ENCODE measurements at regions not wholly inside any gene's neighbourhood (a gene's known extent, or its start where the extent isn't known, plus 50 kb on each side); places are given as distances from the start of the nearest gene placed in this dataset.

DNA sequence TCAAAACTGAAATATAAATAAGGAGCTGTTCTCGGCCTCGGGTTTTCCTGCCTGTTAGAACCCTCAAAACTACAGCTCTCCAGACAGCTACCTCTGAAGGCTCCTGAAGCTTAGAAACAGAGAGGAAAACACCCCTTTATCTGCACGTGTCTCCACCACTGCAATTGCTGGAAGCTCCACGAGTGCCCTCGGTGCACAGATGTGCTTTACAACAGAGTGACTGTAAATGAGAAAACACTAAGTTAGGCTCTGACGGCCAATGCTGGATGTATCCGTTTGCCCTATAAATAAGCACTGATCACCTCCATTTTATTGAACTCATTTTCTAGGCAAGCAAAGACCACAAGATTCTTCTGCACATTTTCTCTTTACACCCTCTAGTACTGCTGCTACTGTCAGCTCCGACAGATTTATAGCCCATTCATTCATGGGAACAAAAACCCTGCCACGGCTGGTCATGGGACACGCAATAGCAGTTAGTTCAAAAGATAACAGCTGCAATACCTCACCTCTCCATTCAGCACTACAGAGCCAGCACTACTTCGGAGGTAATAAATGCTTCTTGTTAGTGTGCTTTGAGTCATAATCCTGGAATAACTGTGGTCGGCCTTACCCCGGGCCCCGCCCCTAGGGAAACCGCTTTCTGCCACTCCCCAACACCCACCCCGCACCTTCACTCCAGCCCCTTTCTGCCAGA is 241.1 kb upstream of the ZNF507 start:
- no peak for DNase-seq (ENCODE audit: low read depth in 3 of 3)

DNA sequence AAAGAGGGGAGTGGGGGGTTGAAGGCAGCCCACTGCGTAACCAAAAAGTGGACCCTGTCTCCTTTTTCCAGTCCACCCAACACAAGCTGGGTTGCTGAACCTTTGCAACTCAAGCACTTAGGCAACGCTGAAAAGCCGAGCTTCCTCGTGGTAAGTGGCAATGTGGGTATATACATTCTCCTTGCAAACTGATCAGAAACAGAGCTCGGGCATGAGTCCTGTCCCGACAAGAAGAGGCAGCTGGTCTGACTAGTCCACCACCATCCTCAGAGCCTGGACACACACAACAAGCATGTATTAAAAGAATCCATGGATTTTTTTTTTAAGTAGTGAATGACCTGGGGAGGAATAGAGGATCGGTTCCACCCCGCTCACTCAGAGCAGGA is 240.6 kb upstream of the ZNF507 start:
- no peak for DNase-seq (ENCODE audit: low read depth in 3 of 3)

DNA sequence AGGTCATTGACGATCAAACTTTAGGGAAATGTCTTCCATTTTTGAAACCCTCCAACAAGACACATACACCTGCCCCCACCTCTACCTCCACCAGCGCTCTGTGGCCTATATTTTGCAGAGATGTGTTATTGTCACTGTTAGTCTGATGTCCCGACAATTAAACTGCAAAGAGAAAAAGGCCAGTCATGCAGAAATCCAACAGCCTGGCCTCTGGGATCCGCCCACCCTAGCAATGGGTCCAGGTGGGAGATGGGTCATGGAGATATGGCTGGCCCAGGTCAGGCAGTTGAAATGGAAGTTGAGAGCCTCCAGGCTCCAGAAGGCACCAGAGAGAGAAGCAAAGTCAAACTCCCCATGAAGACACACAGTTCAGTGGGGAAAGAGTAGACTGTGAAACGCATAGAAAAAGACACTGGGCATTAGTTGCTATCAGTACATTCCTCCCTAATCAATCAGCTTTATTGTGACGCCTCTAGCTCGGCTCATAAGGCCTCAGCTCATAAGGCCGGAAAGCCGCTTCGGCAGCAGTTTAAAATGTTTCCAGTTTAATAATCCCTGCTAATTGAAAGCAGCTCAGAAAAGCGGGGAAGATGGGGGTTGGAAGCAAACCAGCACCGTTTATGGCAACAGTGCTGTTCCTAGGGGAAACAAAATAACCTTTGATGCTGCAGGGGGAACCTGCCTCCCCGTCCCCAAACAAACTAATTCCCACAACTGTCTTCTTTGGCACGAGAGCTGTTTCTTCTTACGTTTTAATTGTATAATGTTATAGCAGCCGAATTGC is 239.7 kb upstream of the ZNF507 start:
- no peak for DNase-seq (ENCODE audit: low read depth in 3 of 3)

DNA sequence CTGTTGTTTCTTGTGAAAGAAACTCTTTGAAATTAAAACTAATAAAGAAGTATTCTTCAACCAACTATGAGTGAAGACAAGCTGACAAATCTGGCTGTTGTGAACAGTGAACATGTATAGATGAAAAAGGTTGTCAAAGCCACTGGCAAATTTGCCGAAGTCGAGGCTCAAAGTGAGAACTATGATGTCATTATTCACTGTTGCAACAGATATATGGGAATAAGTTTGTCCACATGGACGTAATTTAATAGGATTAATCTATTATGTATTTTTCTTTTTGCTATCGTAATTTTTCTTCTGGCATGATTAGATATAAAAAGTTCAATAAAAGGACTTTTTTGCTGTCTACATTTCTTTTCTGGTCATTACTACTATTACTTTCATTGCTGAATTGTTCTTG is 223.2 kb upstream of the ZNF507 start:
- no peak for DNase-seq (ENCODE audit: low read depth in 3 of 3)

DNA sequence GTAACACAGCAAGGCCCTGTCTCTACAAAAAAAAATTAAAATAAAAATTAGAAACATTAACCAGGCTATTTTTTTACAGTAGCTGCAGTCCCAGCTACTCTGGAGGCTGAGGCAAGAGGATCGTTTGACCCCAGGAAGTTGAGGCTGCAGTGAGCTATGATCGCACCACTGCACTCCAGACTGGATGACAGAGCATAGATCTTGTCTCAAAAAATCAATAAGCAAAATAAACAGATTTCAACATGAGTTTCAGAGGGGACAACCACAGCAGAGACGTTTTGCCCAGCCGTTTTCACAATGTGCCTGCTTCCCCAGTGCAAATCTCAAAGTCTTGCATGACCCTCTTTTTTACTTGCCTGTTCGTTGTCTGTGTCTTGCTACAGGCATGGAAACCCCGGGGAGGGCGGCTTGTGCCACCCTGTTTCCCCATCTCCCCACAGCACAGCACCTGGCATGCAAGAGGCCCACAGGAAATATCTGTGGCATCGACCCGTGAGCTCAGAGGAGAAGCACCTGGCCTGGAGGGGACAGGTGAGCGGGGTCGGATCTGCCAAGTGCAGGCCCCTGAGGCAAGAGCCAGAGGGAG is 222.0 kb upstream of the ZNF507 start:
- DNase-seq (ENCODE audit: low read depth in 3 of 3) = no peak

DNA sequence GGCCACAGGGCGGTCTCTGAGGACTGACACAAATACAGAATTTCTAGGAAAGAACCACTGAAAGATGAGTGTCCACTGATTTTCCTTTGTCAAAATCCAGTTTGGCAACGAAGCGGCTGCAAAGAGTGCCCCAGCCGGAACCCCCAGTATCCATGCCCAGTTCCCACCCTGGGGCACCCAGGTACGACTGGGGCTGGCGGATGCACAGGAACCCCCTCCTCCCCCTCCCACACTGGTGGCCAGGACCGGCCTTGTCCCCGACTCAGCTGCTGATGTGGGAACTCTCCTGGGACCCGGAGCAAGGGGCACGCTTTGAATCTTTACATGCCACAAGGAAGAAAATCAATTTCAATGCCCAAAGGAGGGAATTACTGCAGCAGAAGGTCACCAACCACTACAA is 220.8 kb upstream of the ZNF507 start:
- DNase-seq (ENCODE audit: low read depth in 3 of 3) = no peak

DNA sequence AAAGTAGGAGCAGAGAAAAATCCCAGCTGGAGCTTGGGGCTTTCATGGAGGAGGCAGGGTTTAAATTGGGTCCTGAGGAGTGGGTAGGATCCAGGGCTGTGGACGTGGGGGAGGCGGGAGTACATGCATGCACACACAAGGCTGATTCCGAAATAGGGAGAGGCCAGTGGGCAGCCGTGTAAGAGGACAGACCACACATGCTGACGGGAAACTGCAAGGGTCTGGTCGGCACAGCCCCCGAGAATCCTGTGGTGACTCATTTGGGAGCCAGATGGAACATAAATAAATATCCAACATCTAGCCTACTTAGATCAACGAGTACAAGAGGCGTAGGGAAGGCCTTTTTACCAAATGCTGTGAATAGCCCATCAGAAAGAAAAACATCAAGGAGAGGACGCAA is 216.3 kb upstream of the ZNF507 start:
- DNase-seq (ENCODE audit: low read depth in 3 of 3) = no peak

DNA sequence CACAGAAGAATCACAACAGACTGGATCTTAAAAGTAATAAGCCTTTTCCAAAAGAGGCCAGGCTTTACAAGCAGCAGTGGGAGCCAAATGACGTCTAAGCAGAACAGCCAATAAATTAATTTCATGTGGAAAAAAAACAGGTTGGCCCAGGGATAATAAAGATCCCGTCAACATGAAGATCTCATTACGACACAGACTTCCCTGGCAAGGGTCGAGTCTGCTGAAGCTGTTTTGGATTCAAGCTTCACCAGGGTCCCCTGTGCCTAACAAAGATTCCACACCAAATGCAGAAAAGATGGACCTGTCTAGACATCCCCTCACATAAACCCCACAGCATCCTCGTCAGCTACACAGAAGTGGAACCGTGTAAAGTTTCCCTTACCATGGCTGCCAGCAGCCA is 215.1 kb upstream of the ZNF507 start:
- no peak for DNase-seq (ENCODE audit: low read depth in 3 of 3)

DNA sequence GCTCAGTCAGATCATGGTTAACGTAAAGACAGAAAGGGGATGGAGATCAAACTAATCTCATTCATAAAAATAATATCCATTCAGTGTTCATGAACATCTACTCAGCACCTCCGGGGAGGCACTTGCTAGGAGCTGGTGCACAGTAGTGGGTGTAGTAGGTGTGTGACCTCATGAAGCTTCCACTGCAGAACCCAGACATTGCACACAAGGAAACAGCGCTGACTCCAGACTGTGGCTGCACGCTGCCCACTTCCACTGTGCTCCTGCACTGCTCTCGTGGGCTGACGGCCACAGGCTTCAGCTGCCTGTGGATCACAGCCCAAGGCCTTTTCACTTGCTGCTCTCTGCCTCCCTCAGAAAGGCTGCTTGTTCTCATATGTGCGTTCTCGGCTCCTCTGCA is 214.4 kb upstream of the ZNF507 start:
- no peak for DNase-seq (ENCODE audit: low read depth in 3 of 3)

DNA sequence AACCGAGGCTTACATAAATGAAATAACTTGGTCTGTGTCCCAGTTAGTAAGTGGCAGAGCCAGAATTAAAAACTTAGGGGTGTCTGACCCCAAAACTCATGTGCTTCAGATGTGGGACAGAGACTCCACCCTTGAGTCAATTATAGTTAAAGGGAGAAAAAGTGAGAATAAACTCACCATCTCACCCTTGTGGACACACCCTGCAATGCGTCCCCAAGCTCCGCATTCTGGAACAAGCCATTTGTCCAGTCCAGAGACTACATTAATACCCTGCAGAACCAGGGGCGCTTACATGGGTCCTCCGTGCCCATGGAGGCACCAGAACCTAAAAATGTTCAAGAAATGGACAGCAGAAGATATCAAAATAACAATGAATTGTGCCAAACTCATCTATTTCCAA is 207.0 kb upstream of the ZNF507 start:
- DNase-seq (ENCODE audit: low read depth in 3 of 3) = no peak

DNA sequence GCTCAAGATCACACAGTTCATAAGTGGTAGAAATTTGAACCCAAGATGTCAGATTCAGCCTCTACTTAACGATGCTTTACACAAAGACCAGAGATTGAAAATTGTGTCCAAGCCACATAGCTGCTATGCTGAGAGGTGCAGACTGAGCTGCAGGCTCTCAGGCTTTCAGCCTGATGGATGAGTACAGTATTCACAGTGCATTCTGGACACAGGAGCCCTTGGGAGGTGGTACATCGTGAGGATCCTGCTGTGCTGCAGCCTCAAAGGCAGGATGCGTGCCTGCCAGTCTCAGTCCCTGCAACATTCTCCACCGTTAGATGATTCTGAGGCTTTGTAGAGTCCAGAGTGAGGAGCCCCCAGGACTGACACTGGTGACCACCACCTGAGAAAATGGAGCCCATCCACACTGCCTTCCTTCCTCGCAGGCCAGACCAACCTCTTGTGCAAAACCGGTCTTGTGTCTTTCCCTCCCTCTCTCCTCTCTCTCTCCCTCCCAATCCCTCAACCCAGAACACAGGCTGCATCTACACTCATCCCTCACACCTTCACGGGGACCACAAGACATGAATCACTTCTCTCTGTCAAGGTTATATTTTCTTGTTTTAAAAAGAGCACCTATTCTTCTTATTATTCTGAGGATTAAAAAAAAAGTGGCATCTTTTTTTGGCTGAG is 203.4 kb upstream of the ZNF507 start:
- DNase-seq (ENCODE audit: low read depth in 3 of 3) = no peak

DNA sequence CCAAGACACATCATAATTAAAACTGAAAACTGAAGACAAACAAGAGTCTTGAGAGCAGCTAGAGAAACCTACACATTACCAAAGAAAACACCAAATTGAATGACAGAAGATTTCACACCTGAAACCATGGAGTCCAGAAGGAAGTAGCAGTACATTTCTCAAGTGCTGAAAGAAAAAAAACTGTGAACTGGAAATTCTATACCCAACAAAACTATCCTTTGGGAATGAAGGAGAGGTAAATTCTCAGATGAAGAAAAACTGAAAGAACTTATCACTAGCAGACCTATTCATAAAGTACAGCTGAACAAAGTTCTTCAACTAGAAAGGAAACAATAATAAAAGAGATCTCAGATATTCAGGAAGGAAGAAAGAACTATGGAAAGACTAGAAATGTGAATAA is 198.7 kb upstream of the ZNF507 start:
- no peak for DNase-seq (ENCODE audit: low read depth in 3 of 3)

DNA sequence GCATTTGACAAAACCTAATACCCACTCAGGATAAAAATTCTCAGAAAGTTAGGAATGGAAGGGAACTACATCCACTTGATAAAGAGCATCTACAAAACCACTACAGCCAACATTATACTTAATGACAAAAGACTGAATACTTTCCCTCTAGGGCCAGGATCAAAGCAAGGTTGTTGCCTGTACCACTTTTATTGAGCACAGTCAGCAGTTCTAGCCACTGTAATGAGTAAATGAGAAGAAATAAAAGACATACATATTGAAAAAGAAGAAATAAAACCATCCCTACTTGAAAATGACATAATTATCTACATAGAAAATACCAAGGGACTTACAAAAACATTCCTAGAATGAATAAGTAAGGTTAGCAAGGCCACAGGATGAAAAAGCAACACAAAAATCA is 194.8 kb upstream of the ZNF507 start:
- no peak for DNase-seq (ENCODE audit: low read depth in 3 of 3)

DNA sequence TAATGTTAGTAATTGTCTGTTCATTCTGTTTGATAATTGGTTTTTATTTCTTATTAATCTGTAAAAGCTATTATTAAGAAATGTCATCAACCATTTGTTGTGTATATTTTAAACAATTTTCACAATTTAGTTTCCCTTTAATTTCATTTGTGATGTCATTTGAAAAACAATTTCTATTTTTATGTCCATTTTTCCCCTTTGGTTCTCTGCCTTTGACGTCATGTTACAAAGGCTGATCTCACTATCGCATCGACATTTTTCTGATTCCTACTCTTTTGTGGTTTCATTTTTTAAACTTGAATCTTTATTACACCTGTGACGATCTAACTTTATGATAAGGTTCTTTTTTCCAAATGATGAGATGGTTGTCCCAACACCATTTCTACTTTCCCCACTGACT is 191.0 kb upstream of the ZNF507 start:
- DNase-seq (ENCODE audit: low read depth in 3 of 3) = no peak

DNA sequence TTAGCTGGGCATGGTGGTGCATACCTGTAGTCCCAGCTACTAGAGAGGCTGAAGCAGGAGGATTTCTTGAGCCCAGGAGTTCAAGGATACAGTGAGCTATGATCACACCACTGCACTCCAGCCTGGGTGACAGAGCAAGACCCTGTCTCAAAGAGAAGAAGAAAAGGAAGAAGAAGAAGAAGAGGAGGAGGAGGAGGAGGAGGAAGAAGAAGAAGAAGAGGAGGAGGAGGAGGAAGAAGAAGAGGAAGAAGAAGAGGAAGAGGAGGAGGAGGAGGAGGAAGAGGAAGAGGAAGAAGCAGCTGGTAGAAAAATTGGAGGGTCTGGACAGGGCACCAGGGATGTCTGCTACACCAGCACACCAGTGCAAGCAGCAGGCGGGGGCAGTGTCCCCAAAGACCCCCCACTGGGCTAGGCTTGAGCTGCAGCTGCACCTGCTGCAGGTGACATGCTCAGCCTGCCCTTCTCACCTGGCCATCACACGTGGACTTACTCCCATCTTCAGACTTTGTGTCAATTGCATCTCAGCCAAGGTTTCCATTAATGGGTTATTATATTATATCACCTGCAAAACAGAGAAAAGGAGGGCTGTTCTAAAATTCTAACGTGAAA is 180.9 kb upstream of the ZNF507 start:
- DNase-seq (ENCODE audit: low read depth in 3 of 3) = no peak

DNA sequence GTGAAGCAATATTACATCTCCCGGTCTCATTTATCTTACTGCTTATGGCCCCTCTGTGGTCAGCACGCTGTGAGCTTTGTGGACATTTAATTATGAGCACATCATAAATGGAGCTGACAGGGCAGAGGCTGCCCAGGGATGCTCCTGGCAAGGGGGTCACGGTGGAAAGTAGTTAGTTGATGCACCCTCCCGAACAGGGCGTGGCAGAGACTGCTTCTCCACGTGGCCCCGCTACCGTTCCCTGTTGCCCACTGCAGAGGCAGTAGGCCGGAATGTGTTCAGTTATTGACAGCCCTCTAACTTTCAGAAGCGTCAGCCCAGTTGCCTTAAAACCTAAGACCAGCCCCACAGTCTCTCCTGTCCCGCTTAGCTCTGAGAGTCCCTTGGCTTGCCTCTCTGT is 180.3 kb upstream of the ZNF507 start:
- no peak for DNase-seq (ENCODE audit: low read depth in 3 of 3)

DNA sequence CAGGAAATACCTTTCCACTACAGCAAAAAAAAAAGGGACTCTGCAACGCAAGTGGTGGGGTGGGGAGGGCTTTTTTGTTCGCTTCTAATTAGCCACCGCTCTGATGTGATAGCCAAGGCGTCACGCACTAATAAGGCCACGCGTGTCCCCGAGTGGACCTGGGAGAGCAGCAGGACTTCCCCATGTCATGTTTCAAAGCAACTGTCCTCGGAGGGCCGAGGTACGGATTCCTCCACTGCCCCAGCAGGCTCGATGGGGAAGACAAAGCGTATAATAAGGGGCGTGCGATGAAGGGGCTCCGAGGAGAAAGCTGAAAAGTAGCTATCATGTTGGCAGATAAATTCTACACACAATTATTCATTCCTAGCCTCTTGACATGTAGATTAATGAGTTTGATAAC is 179.7 kb upstream of the ZNF507 start:
- DNase-seq (ENCODE audit: low read depth in 3 of 3) = no peak

DNA sequence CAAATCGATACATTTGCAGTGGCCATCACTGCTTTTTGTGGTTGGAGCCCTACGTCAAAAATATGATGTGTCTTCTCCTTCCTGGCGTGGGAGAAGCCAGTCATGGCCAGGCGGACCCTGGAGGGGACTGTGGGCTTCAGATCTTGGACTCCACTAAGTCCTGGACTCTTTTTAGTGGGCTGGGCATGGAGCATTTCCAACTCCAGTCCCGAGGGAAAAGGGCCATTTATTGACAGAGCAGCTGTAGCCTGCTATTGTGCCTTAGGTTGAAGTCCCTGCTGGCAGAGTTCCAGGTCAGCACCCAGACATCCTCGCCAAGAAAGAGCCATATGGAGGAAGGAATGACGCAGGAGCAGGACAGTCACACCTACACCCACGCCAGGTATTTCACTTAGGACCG is 179.2 kb upstream of the ZNF507 start:
- no peak for DNase-seq (ENCODE audit: low read depth in 3 of 3)

DNA sequence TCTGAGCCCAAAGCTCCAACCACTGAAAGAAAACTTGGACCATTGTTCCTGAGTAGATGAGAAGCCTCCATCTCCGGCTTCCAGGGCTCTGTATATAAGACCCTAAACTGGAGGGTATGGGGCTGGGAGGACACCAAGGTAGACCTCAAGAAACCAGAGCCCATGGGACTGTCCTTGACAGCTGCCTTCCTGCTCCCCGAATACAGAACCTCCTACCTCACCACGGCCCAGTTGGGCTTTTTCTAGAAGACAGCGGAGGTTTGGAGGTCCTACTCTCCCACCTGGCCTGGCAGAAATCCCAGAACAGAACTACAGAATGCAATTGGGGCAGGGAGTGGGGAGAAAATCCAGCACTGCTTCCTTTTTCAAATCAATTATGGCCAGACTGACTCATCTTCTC is 177.3 kb upstream of the ZNF507 start:
- no peak for DNase-seq (ENCODE audit: low read depth in 3 of 3)

DNA sequence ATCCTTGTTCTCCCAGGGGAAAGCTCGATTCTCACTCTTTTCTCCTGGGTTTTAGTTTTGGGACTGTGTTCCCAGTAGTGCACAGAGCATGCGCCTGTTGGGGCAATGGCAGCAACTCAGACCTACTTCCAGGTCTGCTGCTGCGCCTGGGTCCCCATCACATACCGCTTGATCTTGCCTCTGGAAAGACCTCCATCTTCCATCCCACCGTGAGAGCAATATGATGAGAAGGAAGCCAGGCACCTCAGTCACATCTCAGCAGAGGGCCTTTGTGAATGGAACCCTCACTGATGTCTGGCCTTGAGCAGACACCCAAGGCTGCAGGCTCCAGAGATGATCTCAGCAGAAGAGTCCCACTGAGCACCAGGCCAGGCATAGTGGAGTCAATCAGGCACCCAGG is 176.8 kb upstream of the ZNF507 start:
- DNase-seq (ENCODE audit: low read depth in 3 of 3) = no peak

DNA sequence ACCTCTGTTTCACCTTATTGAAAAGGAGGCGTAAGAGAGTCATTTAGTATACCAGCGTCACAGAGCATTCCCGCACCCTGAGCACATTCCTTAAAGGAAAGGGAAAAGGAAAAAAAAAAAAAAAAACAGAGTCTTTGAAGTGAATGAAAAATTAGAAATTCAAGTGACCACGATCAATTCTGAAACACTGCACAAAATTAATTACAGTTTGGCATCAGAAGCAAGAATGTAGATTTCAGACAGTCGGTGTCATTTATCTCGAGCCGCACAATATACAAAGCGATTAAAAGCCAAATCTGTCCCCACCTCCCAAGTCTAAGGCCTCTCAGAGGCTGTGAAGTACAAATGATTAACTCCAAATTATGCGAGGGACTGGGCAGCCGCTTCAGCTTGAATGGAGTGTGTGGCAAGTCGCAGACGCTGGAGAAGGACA is 173.7 kb upstream of the ZNF507 start:
- no peak for DNase-seq (ENCODE audit: low read depth in 3 of 3)

DNA sequence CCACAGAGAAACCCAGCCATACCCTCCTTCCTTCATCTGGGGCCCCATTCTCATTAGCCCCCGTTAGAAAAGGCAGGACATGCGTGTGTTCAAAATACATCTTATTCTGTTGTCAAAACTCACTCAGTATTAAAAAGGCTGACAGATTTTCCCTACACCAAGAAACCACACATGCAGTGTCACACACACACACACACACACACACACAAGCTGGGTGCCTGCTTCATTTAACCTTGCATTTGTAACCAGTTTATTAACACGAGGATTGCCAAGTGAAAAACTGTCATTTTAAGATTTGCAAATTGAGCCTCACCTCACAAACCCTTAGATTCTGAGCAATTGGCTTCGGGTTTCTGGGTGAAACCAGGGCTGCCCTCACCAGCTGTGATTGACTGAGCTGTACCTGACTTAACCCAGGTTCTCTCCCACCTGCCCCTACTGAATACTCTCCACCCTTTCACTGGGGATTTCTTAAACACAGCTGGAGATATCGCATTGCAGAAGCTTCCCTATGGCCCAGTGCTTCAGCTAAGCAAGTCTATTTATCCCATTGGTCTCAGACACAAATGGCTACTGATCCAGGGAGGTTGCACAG is 172.7 kb upstream of the ZNF507 start:
- no peak for DNase-seq (ENCODE audit: low read depth in 3 of 3)
